DMS53 treated with DMSO at 0.1 percent for 48 hours (cell line): ENCODE measurements at regions not wholly inside any gene's neighbourhood (a gene's known extent, or its start where the extent isn't known, plus 50 kb on each side); places are given as distances from the start of the nearest gene placed in this dataset.
A peak's percentile ranks its signal among the peaks of the same experiment; 100 is the strongest.

Experiments
- DNase-seq: peaks from one replicate; lab custom pipeline; 2025; ENCODE audit not compliant: unreplicated experiment; lab: John Stamatoyannopoulos, UW

- no peak for DNase-seq
These were observed 399.8 kb downstream of the CDH7 start for GRCh38 chr18:66150650-66151049.

DNA sequence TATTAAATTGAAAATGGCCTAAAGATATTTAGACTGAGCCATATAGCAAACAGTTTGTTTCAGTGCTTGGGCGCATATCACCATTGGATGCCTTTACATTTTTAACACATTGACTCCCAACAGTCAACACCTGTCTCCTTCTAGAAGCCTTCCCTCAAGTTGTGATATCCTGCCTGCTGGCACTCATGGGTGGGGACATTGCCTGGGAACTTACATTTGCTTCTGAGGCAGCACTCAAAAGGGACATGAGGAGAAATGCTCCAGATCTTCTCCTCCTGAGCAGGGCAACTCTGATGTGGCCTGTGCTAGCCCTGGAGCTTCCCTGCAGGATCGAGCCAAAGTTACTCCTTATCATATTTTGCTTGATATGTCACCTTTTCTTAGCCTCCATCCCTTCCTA lies 392.2 kb downstream of the CDH7 start:
- DNase-seq: no peak

GRCh38 chr18:66141716-66142115 lies 390.9 kb downstream of the CDH7 start:
- DNase-seq: no peak

DNA sequence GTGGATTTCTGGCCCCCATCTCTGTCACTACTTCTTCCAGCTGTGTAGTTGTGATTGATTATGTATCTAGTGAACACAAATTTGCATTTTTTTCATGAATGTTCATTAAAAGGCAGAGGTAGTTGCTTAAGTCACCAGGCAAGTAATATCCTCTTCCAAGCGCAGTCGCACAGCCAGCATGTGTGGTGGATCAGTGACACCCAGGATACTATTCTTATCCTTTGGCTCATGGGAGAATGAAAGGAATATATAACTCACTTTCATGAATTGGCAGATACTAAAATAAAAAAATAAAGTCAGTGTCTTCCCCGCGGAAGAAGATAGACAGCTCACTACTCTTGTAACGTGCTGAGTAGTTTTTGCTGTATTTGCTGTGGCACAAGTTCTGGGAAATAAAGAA lies 387.8 kb downstream of the CDH7 start:
- no peak for DNase-seq

- DNase-seq: peak; percentile 11
These were observed 385.2 kb downstream of the CDH7 start for GRCh38 chr18:66136039-66136438.

GRCh38 chr18:66129248-66129647 lies 378.4 kb downstream of the CDH7 start:
- no peak for DNase-seq

- no peak for DNase-seq
These were observed 375.5 kb downstream of the CDH7 start for GRCh38 chr18:66126266-66126665.

GRCh38 chr18:66124394-66124793 lies 373.6 kb downstream of the CDH7 start:
- DNase-seq: no peak

- DNase-seq: no peak
These were observed 368.5 kb downstream of the CDH7 start for GRCh38 chr18:66119347-66119746.

DNA sequence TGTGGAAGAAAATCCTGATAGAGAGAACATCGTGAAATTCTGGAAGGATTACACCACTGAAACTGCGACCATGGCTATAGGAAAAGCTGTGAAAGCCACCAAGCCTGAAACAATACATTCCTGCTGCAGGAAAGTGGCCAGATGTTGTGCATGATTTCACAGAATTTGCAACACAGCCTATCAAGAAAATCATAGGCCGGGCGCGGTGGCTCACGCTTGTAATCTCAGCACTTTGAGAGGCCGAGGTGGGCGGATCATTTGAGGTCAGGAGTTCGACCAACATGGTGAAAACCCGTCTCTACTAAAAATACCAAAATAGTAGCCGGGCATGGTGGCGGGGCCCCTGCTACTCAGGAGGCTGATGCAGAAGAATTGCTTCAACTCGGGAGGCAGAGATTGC lies 360.2 kb downstream of the CDH7 start:
- no peak for DNase-seq

DNA sequence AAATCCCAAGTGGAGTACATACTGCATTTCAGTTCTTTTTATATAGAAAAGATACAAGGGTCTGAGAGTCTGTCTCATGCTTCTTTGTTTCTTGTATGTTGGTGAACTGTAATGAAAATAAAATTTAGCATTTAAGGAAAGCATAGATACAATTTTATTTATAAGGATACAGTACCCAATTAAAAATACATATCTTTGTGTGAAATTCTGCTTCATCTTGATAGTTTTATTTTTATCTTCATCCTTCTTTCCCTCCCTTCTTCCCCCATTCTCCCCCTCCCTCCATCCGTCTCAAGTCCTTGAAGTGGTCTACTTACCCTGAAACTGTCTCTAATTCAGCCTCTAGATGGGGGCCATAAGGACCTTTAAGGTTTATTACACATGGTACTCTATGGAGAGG lies 359.8 kb downstream of the CDH7 start:
- no peak for DNase-seq

GRCh38 chr18:66109981-66110380 lies 359.2 kb downstream of the CDH7 start:
- no peak for DNase-seq

- no peak for DNase-seq
These were observed 356.7 kb downstream of the CDH7 start for GRCh38 chr18:66107546-66107945.

DNA sequence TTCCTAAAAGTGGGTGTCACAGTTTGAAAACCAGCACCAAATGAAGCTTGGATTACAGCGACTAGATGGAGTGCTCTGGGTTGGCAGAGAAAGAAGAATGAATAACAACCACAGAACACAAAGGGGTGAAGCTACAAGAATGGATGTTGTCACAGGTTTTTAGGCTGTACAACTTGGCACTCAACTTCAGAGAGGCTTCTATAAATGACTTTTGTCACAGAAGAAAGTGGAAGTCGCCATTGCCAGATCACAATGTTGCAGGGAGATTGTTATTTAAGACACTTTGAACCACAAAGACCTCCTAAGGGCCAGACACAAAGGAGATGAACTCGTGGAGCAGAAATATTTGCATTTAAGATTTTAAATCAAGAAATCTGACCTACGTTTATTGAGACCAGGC lies 354.2 kb downstream of the CDH7 start:
- no peak for DNase-seq

DNA sequence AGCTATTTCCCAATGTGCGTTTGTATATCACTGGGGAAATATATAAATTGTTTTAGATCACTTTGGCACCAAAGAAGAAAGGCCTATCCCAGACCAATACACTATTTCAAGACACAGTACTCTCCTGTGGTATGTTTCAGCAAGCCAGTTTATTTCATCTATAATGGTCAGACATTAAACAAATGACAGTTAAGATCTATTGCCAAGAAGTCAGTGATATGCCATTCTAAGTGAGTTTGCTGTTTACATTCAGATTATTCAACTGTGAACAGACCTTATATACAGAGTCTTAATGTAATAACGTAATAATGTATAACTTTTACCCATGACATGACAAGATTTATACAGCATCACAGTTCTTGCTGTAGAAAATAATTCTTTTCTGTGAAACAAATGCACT lies 352.7 kb downstream of the CDH7 start:
- DNase-seq: no peak

DNA sequence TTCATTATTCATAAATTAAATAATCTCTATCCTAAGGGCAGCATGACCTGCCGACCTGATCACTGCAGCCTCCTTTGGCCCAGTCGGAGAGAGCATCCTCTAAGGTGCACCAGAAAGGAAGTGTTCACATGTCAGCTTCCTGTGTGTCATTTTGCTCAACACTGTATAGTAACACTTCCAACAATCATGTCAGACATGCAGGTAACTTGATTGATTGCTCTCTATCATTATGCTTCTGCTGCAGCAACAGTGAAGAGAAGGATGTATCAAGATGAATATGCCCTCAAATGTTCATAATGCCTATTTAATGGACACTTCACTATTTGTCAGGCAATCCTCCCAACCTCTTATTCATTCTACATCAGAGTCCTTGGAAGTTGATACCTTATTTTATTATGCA lies 332.3 kb downstream of the CDH7 start:
- DNase-seq: no peak

DNA sequence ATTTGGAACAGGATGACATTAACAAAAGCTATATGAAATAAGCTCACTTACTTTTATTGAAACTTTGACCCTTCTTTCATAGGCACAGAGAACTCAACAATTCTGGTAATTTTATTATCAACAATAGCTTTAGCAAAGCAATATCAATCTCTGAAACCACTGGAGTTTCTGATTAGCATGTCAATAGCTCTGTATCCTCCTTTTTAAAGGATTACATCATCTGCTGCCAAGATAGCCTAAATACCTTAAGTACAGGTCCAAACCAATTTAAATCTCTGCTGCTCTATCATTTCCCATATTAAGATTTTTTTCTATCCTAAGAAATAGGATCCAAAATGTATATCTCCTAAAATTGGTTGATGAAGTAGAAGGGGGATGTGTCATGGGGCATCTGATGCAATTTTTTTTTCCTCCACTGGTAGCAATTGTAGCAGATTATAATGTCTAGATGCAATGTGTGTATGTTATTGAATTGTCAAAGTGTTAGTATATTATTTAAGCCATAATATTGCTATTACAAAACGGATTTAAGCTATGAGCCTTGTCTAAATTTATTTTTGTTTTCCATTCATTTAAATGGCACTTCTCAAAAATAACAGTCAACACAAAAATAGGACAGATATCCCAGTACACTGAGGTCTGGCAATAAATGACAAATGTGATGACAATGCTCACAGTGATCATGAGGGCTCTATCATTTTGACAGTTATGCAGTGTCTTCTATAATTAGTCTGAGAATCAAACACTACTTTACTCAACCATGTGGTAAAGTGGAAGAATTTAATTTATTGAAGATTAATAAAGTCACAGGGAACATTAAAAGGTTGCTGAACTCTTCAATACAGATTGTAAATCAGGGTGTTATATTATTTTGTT lies 328.4 kb downstream of the CDH7 start:
- DNase-seq: no peak

DNA sequence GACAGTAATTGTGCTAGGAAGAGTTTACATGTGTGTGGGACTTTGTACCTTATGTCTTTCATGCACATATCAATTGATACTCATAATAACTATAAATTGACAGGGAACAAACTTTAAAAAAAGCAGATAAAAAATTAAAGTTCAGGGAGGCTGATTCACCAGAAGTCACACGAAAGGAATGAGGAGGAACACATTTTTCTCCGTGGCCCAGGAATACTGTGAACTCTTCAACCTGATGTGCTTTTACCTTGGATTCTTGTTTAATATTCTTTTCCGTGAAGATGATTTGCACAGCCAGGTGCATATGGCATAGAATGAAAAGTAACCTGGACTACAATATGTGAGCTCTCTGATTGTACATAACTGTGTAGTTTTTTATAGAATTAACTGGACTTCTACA lies 326.3 kb downstream of the CDH7 start:
- no peak for DNase-seq

DNA sequence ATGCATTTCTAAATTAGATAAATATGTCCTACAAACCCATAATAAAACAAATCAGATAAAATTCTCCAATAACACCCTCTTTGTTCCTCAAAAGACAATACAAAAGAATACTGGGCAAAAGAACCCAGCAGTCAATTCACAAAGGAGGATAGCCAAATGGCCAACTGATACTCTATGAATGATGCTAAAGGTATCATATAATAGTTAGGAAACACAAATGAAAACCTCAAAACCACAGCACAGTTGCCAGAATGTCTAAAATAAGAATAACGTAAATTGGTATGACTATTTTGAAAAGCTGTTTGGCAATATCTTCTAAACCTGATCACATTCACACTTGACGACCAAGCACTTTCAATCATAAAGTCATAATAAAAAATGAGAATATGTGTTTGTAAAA lies 315.4 kb downstream of the CDH7 start:
- no peak for DNase-seq

DNA sequence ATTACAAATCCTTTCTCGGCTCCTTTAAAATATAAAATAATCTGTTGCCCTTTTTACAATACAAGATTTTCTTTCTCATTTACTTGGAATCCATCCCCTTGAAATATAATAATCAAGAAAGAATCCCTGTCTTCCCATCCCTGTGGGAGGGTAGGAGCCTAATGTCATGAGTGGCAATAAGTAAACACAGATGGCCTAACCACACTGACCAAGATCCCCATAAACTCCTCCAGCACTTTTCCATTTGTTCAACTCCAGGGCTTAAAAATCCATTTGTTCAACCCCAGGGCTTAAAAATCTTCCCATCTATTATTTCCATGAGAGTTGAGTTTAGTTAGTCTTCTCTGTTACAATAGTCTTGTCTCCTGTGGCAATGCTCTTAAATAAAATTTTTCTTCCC lies 297.6 kb downstream of the CDH7 start:
- no peak for DNase-seq

DNA sequence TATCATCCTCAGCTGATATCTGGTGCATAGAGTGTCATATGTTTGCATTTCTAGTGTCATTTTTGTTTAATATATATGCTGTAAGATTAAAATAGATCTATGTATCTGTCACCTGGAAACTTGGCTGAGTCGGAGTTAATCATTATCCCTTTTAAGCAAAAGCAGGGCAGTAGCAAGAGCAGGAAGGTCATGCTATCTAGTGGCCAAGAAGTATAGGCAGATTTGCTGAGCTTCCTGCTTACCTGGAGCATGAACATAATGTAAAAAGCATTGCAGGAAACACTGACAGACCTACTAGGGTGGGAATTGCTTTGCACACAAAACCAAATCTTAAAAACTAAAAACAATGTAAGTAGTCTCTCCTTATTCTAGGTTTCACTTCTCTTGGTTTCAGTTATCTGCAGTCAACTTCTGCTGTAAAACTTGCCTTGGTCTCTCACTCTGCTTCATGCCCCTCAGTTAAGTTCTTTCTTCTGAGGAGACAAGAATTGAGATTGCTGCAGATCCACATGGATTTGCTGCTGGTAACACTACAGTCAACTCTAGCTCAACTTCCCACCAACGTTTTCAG lies 295.3 kb downstream of the CDH7 start:
- peak; percentile 91 for DNase-seq

GRCh38 chr18:66043009-66043408 lies 292.2 kb downstream of the CDH7 start:
- no peak for DNase-seq

GRCh38 chr18:66013969-66014368 lies 263.2 kb downstream of the CDH7 start:
- peak; percentile 57 for DNase-seq
